ENCODE measurements at regions not wholly inside any gene's neighbourhood (a gene's known extent, or its start where the extent isn't known, plus 50 kb on each side); places are given as distances from the start of the nearest gene placed in this dataset.

- DNase-seq = no peak
Observed at GRCh38 chr12:126757326-126757725, 1509.6 kb upstream of the TMEM132C start.

GRCh38 chr12:126760092-126760491 lies 1506.9 kb upstream of the TMEM132C start:
- DNase-seq = no peak

- DNase-seq = no peak
Observed at GRCh38 chr12:126761420-126761819, 1505.5 kb upstream of the TMEM132C start.

DNA sequence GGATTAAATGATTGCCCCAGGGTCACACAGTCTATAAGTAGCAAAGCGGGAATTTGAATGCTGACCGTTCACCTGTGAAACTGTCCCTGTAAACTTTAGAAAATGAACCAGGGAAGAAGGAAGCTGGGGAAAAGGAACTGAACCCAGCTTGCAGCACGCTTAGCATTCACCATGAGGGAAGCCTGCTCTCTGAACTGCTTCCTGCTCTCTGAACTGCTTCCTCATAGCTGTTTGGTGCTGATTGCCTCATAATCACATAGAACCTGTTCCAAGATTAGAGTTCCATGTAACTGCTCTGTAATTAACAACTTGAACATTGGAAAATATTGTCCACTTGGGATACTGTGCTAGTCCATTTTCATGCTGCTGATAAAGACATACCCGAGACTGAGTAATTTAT lies 1504.8 kb upstream of the TMEM132C start:
- DNase-seq = no peak

DNA sequence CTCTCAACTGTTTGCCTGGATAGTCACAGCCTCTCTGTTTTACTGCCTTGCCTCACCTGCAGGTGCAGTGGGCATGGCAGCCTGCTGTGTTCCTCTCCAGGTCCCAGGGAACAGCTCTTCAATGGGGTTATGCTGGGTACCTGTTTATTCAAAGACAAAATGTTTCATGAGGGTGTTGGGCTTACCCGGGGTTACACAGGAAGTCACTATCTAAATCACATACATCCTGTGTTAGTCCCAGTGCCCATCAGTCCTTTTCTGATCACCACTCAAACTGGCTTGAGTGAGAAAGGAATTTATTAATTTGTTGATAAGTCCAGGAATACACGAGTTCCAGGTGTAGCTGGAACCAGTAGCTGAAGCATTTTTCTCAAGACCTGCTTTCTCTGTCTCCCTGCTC lies 1503.6 kb upstream of the TMEM132C start:
- DNase-seq = no peak

DNA sequence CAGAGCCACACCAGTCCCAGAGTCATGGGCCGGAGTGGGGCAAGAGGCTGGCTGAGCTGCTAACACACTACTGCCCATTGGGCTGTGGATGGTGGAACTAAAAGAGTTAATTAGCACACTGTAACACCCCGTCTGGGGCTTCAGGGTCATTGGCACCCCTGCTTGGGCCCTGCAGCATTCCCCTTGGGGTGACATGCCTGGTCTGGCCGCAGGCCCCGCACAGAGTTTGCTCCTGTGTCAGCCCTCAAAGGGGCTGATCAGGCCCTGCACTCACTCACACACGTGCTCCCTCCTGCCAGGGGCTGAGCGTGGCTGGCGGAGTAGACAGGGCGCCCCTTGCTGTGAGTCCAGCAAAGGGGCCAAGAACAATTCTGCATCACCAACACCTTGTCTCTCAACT lies 1499.6 kb upstream of the TMEM132C start:
- no peak for DNase-seq

GRCh38 chr12:126768517-126768916 lies 1498.5 kb upstream of the TMEM132C start:
- DNase-seq = no peak

GRCh38 chr12:126770188-126770587 lies 1496.8 kb upstream of the TMEM132C start:
- no peak for DNase-seq

DNA sequence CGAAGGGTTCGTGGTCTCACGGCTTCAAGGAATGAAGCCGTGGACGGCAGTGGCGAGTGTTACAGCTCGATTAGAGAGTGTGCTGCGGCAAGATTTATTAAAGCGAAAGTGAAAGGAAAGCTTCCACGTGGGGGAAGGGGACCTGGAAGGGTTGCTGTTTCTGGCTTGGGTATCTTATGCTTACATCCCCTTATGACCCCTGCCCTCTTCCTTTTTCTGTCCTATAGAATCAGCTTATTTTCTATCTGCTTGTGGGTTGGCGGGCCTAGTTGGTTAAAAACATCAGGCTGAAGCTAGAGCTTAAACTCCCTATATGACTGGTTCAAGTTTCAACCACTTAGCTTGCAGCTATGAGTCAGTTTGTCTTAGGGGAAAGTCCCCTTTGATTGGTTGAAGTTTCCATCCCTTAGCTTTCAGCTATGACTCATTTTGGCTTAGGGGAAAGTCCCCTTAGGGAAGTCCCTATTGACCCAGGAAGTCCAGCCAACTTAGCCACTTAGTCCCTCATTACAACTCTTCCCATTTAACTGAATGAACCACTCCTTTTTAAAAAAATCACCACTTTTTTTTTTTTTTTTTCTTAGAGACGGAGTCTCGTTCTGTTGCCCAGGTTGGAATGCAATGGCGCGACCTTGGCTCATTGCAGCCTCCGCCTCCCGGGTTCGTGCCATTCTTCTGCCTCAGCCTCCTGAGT lies 1494.7 kb upstream of the TMEM132C start:
- DNase-seq = peak; percentile 58

DNA sequence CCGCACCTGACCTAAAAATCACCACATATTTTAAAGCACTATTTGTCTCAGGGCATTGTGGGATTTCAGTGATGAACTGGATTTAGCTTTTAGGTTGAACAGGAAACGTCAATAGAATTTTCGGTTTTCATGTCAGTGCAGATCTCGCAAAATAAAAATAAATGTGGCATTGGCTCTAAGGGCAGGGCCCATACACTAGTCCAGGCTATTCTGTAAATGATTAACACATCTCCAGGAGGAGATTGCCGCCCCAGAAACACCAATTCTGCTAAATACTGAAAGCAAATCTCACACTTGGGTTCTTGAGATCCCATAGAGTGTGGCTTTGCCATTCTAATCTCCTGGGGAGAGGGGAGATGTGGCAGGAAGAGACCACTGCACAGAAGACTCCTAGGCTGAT lies 1494.0 kb upstream of the TMEM132C start:
- no peak for DNase-seq

DNA sequence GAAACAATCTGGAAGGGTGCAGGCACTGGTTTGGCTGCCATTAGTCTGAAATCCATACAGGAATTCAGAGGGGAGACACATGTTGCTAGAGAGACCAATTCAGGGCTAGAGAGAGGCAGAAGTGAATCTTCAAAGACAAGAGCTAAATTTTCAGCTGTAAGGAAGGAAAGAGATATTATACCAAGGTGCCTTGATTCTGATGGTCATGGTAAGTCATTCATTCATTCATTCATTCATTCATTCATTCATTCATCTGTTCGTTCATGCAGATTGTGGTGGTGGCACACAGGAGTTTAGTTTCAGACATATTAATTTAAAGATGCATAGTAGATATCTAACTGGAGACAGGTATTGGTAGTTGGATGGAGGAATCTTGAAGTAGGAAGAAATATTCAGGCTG lies 1493.5 kb upstream of the TMEM132C start:
- DNase-seq = no peak

DNA sequence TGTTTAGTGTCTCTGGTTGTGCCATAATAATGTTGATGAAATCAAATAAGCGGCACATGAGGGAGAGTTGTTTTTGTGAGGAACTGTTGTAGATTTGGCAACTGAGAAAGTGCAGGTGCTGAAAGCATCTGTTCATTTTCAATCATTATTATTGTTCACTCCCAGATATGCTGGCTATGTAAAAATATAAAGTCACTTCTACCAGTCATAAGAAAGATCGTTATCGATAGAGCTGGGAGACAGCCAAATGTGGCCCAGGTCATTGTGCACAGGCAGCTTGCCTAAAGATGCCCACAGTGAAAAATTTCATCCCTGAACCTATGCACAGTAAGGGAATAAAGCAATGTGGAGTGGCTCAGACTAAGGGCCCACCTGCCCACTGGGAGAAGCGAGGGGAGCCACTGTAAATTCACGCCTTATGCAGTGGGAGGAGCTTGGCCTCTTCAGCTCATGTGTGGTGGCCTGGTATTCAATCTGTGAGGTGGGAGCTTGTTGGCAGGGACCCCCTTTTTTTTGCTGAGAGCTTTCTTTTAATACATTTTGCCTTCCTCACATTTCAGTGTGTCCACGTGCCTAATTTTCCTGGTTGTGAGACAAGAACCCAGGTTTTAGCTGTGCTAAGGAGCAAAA lies 1490.8 kb upstream of the TMEM132C start:
- no peak for DNase-seq

DNA sequence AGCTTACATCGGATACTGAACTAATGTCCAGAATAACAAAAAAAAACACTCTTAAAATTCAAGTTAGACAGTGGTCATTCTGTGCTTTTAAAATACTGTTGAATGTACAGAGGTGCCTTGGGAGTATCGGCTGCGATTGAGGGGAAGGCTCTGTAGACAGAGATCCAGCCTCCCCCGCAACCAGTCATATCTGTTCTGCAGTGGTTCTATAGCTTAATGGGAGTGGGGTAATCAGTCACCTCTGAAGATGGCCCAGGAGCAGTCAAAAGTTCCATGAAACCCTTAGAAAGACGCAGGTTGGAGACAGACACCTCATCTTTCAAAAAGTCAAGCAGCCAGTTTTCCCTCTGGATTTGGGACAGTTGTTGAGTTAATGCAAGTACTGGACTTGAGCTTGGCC lies 1486.6 kb upstream of the TMEM132C start:
- no peak for DNase-seq

GRCh38 chr12:126781593-126781992 lies 1485.4 kb upstream of the TMEM132C start:
- DNase-seq = no peak

DNA sequence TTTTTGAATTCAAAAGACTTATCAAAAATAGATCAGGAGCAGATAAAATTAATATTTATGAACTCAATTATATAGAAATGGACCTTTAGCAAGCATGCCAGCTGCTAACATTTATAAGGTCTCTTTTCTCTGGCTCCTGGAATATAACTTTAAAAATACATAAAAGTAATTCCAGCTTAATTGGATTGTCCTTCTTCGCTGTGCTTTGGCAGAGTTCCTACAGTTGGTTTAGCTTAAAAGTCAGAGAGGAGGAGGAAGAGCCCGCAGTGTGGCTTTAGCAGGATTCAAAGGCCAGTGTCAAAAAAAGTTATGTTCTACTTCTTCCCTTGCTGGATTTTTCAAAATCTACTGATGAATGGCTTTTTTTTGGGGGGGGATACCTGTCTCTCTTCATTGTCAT lies 1484.9 kb upstream of the TMEM132C start:
- DNase-seq = no peak

DNA sequence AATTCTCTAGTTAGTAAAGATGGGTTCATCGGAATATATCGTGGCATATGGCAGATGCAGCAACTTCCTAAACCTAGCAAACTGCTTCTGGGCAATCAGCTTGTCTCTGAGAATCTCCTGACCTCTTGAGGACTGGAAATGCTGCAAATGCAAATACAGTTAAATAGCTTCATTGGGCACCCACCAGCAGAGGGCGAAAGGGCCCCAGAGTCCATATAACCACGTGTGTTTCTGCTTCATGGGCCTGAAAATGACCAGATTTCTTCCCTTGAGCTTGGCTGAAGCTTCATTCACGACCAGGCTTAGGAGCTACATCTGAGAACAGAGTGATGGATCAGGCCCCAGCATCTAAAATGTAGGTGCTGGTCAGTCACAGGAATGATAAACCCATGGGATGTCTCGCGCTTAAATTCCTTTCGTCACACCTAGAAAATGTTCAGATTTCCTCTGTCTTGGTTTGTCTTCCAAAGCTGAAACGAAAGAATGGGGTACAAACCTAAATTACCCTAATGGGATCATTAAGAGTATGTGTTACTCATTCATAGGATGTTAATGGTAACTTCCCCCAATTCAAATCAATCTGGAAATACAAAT lies 1482.5 kb upstream of the TMEM132C start:
- DNase-seq = peak; percentile 49

GRCh38 chr12:126789963-126790362 lies 1477.0 kb upstream of the TMEM132C start:
- DNase-seq = no peak

DNA sequence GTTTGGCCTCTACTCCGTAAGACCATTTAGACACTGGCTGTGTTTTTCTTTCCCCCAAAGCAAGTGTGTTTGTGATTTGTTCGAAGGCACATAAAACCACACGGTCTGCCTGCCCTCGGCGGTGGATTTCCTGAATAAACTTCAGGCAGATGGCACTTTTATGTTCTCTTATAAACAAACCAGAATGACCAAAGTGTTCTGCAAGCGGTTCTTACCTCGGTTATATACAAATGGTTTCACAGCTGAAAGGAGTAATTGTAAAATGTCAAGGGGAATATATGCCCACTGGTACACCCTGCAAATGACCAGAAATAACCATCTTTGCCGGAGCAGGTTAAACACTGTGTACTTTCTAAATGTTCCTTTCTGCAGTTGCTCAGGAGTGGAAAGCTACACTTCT lies 1475.8 kb upstream of the TMEM132C start:
- no peak for DNase-seq

DNA sequence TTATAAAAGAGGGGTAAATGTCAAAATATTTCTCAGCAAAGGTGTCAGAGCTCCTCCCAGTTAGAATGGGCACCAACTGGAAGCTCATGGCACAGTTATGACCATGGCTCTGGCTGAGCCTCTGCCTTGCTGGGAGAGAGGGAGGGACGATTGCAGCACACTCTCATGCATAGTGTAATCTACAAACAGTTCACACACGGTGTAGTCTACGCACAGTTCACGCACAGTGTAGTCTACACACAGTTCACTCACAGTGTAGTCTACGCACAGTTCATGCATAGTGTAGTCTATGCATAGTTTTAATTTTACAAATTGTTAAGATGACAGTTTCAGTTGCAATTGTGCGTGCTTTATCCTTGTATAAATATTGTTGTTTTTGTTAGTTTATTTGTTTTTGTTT lies 1474.6 kb upstream of the TMEM132C start:
- DNase-seq = no peak

DNA sequence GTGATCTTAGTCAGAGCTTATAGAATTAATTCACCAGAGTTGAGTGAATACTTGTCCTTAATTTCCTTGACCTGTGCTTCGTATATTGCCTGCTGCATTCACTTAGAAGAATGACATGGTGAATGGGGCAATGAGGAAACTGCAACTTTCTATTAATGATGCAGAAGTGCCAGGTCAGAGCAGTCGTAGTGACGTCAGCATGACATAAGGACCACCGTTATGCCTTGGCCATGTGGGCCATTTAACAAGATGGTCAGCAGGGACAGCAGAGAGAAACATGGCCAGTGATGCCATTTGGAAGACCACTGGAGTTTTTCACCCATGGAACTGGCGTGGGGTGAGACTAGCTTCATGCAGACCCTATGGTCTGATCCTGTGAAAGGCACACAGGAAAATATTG lies 1469.4 kb upstream of the TMEM132C start:
- no peak for DNase-seq

GRCh38 chr12:126798449-126798848 lies 1468.5 kb upstream of the TMEM132C start:
- no peak for DNase-seq

- no peak for DNase-seq
Observed at GRCh38 chr12:126807312-126807865, 1459.6 kb upstream of the TMEM132C start.

GRCh38 chr12:126811391-126811790 lies 1455.6 kb upstream of the TMEM132C start:
- no peak for DNase-seq

- no peak for DNase-seq
Observed at GRCh38 chr12:126819554-126819953, 1447.4 kb upstream of the TMEM132C start.

Data from activated naive CD4-positive, alpha-beta T cell treated with Interleukin-2 at 50 U/mL for 16 hours (primary cell).